ENCODE measurements at regions not wholly inside any gene's neighbourhood (a gene's known extent, or its start where the extent isn't known, plus 50 kb on each side); places are given as distances from the start of the nearest gene placed in this dataset.

- TF ChIP-seq, protein P1, sequence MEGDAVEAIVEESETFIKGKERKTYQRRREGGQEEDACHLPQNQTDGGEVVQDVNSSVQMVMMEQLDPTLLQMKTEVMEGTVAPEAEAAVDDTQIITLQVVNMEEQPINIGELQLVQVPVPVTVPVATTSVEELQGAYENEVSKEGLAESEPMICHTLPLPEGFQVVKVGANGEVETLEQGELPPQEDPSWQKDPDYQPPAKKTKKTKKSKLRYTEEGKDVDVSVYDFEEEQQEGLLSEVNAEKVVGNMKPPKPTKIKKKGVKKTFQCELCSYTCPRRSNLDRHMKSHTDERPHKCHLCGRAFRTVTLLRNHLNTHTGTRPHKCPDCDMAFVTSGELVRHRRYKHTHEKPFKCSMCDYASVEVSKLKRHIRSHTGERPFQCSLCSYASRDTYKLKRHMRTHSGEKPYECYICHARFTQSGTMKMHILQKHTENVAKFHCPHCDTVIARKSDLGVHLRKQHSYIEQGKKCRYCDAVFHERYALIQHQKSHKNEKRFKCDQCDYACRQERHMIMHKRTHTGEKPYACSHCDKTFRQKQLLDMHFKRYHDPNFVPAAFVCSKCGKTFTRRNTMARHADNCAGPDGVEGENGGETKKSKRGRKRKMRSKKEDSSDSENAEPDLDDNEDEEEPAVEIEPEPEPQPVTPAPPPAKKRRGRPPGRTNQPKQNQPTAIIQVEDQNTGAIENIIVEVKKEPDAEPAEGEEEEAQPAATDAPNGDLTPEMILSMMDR (IDR thresholded peaks at IDR 0.05) = no peak
- TF ChIP-seq POLR2AphosphoS5 (IDR thresholded peaks at IDR 0.05) (no peak), POLR2A (IDR thresholded peaks at IDR 0.05) (no peak)
These were observed 68.5 kb upstream of the GRIK3 start for GRCh38 chr1:37102656-37103382.

Data from sigmoid colon (tissue), 4 donors.